ENCODE measurements at regions not wholly inside any gene's neighbourhood (a gene's known extent, or its start where the extent isn't known, plus 50 kb on each side); places are given as distances from the start of the nearest gene placed in this dataset.
A peak's percentile ranks its signal among the peaks of the same experiment; 100 is the strongest.

GRCh38 chr6:14784596-14785492, 461.0 kb upstream of the JARID2 start:
- Histone ChIP-seq H3K9me3 (ENCODE audit: control insufficient read depth, insufficient read depth, low read length) (no peaks in the 10 kb centered on the region), H3K4me1 (ENCODE audit: control insufficient read depth, insufficient read depth, low read length) (peaks cover 22% of the 10 kb centered on the region), H3K9ac (ENCODE audit: low read depth, low read length) (peak overlapping the region; percentile 26), H3K4me3 (ENCODE audit: low read depth, low read length) (peak overlapping the region; percentile 16), H3K36me3 (ENCODE audit: control insufficient read depth, insufficient read depth, low read length) (no peaks in the 10 kb centered on the region), H3K27me3 (ENCODE audit: control insufficient read depth, insufficient read depth, low read length) (no peaks in the 10 kb centered on the region)

GRCh38 chr6:14785493-14785790, 460.4 kb upstream of the JARID2 start:
- Histone ChIP-seq H3K9me3 (ENCODE audit: control insufficient read depth, insufficient read depth, low read length) (no peaks in the 10 kb centered on the region), H3K9ac (ENCODE audit: low read depth, low read length) (no peak overlapping the region), H3K27me3 (ENCODE audit: control insufficient read depth, insufficient read depth, low read length) (no peaks in the 10 kb centered on the region), H3K36me3 (ENCODE audit: control insufficient read depth, insufficient read depth, low read length) (no peaks in the 10 kb centered on the region), H3K4me3 (ENCODE audit: low read depth, low read length) (no peak overlapping the region), H3K4me1 (ENCODE audit: control insufficient read depth, insufficient read depth, low read length) (peaks cover 22% of the 10 kb centered on the region)

- Histone ChIP-seq H3K9ac (ENCODE audit: low read depth, low read length) (no peak overlapping the region), H3K4me3 (ENCODE audit: low read depth, low read length) (no peak overlapping the region), H3K36me3 (ENCODE audit: control insufficient read depth, insufficient read depth, low read length) (no peaks in the 10 kb centered on the region), H3K27me3 (ENCODE audit: control insufficient read depth, insufficient read depth, low read length) (no peaks in the 10 kb centered on the region), H3K4me1 (ENCODE audit: control insufficient read depth, insufficient read depth, low read length) (peaks cover 22% of the 10 kb centered on the region), H3K9me3 (ENCODE audit: control insufficient read depth, insufficient read depth, low read length) (no peaks in the 10 kb centered on the region)
Measured at GRCh38 chr6:14786008-14786407, 459.9 kb upstream of the JARID2 start.

- peaks cover 22% of the 10 kb centered on the region for H3K4me1 ChIP-seq (ENCODE audit: control insufficient read depth, insufficient read depth, low read length)
- H3K9me3 ChIP-seq (ENCODE audit: control insufficient read depth, insufficient read depth, low read length) = no peaks in the 10 kb centered on the region
- no peaks in the 10 kb centered on the region for H3K27me3 ChIP-seq (ENCODE audit: control insufficient read depth, insufficient read depth, low read length)
- no peak overlapping the region for H3K4me3 ChIP-seq (ENCODE audit: low read depth, low read length)
- no peaks in the 10 kb centered on the region for H3K36me3 ChIP-seq (ENCODE audit: control insufficient read depth, insufficient read depth, low read length)
- H3K9ac ChIP-seq (ENCODE audit: low read depth, low read length) = no peak overlapping the region
Measured at GRCh38 chr6:14786455-14786854, 459.4 kb upstream of the JARID2 start.

GRCh38 chr6:14787250-14787649, 458.6 kb upstream of the JARID2 start:
- peaks cover 17% of the 10 kb centered on the region for H3K4me1 ChIP-seq (ENCODE audit: control insufficient read depth, insufficient read depth, low read length)
- no peak overlapping the region for H3K4me3 ChIP-seq (ENCODE audit: low read depth, low read length)
- H3K9me3 ChIP-seq (ENCODE audit: control insufficient read depth, insufficient read depth, low read length) = no peaks in the 10 kb centered on the region
- H3K36me3 ChIP-seq (ENCODE audit: control insufficient read depth, insufficient read depth, low read length) = no peaks in the 10 kb centered on the region
- H3K9ac ChIP-seq (ENCODE audit: low read depth, low read length) = no peak overlapping the region
- no peaks in the 10 kb centered on the region for H3K27me3 ChIP-seq (ENCODE audit: control insufficient read depth, insufficient read depth, low read length)

GRCh38 chr6:14787677-14788076, 458.2 kb upstream of the JARID2 start:
- Histone ChIP-seq H3K4me3 (ENCODE audit: low read depth, low read length) (no peak overlapping the region), H3K9me3 (ENCODE audit: control insufficient read depth, insufficient read depth, low read length) (no peaks in the 10 kb centered on the region), H3K36me3 (ENCODE audit: control insufficient read depth, insufficient read depth, low read length) (no peaks in the 10 kb centered on the region), H3K4me1 (ENCODE audit: control insufficient read depth, insufficient read depth, low read length) (peaks cover 17% of the 10 kb centered on the region), H3K9ac (ENCODE audit: low read depth, low read length) (no peak overlapping the region), H3K27me3 (ENCODE audit: control insufficient read depth, insufficient read depth, low read length) (no peaks in the 10 kb centered on the region)

GRCh38 chr6:14789996-14790395, 455.9 kb upstream of the JARID2 start:
- Histone ChIP-seq H3K4me3 (ENCODE audit: low read depth, low read length) (no peak overlapping the region), H3K36me3 (ENCODE audit: control insufficient read depth, insufficient read depth, low read length) (no peaks in the 10 kb centered on the region), H3K4me1 (ENCODE audit: control insufficient read depth, insufficient read depth, low read length) (peaks cover 12% of the 10 kb centered on the region), H3K27me3 (ENCODE audit: control insufficient read depth, insufficient read depth, low read length) (no peaks in the 10 kb centered on the region), H3K9me3 (ENCODE audit: control insufficient read depth, insufficient read depth, low read length) (no peaks in the 10 kb centered on the region), H3K9ac (ENCODE audit: low read depth, low read length) (no peak overlapping the region)

- H3K36me3 ChIP-seq (ENCODE audit: control insufficient read depth, insufficient read depth, low read length) = no peaks in the 10 kb centered on the region
Measured at GRCh38 chr6:14790976-14791375, 454.9 kb upstream of the JARID2 start.

GRCh38 chr6:14791526-14791925, 454.3 kb upstream of the JARID2 start:
- Histone ChIP-seq H3K9me3 (ENCODE audit: control insufficient read depth, insufficient read depth, low read length) (no peaks in the 10 kb centered on the region), H3K9ac (ENCODE audit: low read depth, low read length) (no peak overlapping the region), H3K4me3 (ENCODE audit: low read depth, low read length) (no peak overlapping the region), H3K27me3 (ENCODE audit: control insufficient read depth, insufficient read depth, low read length) (no peaks in the 10 kb centered on the region), H3K36me3 (ENCODE audit: control insufficient read depth, insufficient read depth, low read length) (no peaks in the 10 kb centered on the region), H3K4me1 (ENCODE audit: control insufficient read depth, insufficient read depth, low read length) (peaks cover 7% of the 10 kb centered on the region)

More at GRCh38 chr6:14790976-14791375, 454.9 kb upstream of the JARID2 start:
- Histone ChIP-seq H3K4me3 (ENCODE audit: low read depth, low read length) (no peak overlapping the region), H3K9ac (ENCODE audit: low read depth, low read length) (no peak overlapping the region), H3K27me3 (ENCODE audit: control insufficient read depth, insufficient read depth, low read length) (no peaks in the 10 kb centered on the region), H3K9me3 (ENCODE audit: control insufficient read depth, insufficient read depth, low read length) (no peaks in the 10 kb centered on the region), H3K4me1 (ENCODE audit: control insufficient read depth, insufficient read depth, low read length) (peaks cover 7% of the 10 kb centered on the region)

- Histone ChIP-seq H3K4me3 (ENCODE audit: low read depth, low read length) (no peak overlapping the region), H3K9me3 (ENCODE audit: control insufficient read depth, insufficient read depth, low read length) (no peaks in the 10 kb centered on the region), H3K4me1 (ENCODE audit: control insufficient read depth, insufficient read depth, low read length) (peaks cover 6% of the 10 kb centered on the region), H3K36me3 (ENCODE audit: control insufficient read depth, insufficient read depth, low read length) (no peaks in the 10 kb centered on the region), H3K9ac (ENCODE audit: low read depth, low read length) (no peak overlapping the region), H3K27me3 (ENCODE audit: control insufficient read depth, insufficient read depth, low read length) (no peaks in the 10 kb centered on the region)
Measured at GRCh38 chr6:14792118-14792955, 453.5 kb upstream of the JARID2 start.

GRCh38 chr6:14795451-14795850, 450.4 kb upstream of the JARID2 start:
- no peaks in the 10 kb centered on the region for H3K9me3 ChIP-seq (ENCODE audit: control insufficient read depth, insufficient read depth, low read length)
- no peaks in the 10 kb centered on the region for H3K36me3 ChIP-seq (ENCODE audit: control insufficient read depth, insufficient read depth, low read length)
- no peaks in the 10 kb centered on the region for H3K27me3 ChIP-seq (ENCODE audit: control insufficient read depth, insufficient read depth, low read length)
- no peak overlapping the region for H3K4me3 ChIP-seq (ENCODE audit: low read depth, low read length)
- peaks cover 3% of the 10 kb centered on the region for H3K4me1 ChIP-seq (ENCODE audit: control insufficient read depth, insufficient read depth, low read length)
- H3K9ac ChIP-seq (ENCODE audit: low read depth, low read length) = no peak overlapping the region
